ENCODE measurements at regions not wholly inside any gene's neighbourhood (a gene's known extent, or its start where the extent isn't known, plus 50 kb on each side); places are given as distances from the start of the nearest gene placed in this dataset.
A peak's percentile ranks its signal among the peaks of the same experiment; 100 is the strongest.

- ChIA-PET CTCF (interaction anchor here (0.9 to 1.0 kb wide), 2 partner anchors 60 to 428 kb away, joined by 3 read pairs; no protein-coding TSS in a partner anchor), POLR2A (no interaction called here)
- H3K27ac ChIP-seq (ENCODE audit: low read depth, low read length): no peak overlapping the region
- H3K27me3 ChIP-seq (ENCODE audit: control insufficient read depth, insufficient read depth, low read length): no peaks in the 10 kb centered on the region
- no peaks in the 10 kb centered on the region for H3K9me3 ChIP-seq (ENCODE audit: control insufficient read depth, insufficient read depth, low read length)
- no peak for TF ChIP-seq CTCF (IDR thresholded peaks at IDR 0.05; ENCODE audit: low read depth, low read length)
- DNase-seq (ENCODE audit: low read depth, low spot score): no peak
- H3K4me3 ChIP-seq (ENCODE audit: low read depth, low read length): no peak overlapping the region
Observed at GRCh38 chr2:223399357-223399957, 202.7 kb downstream of the SCG2 start.

- CTCF ChIA-PET: no interaction called here
- POLR2A ChIA-PET: no interaction called here
- Histone ChIP-seq H3K4me3 (ENCODE audit: low read depth, low read length) (no peak overlapping the region), H3K9me3 (ENCODE audit: control insufficient read depth, insufficient read depth, low read length) (no peaks in the 10 kb centered on the region), H3K27ac (ENCODE audit: low read depth, low read length) (no peak overlapping the region), H3K27me3 (ENCODE audit: control insufficient read depth, insufficient read depth, low read length) (no peaks in the 10 kb centered on the region)
- TF ChIP-seq CTCF (IDR thresholded peaks at IDR 0.05; ENCODE audit: low read depth, low read length): no peak
- no peak for DNase-seq (ENCODE audit: low read depth, low spot score)
Observed at GRCh38 chr2:223404616-223405015, 197.5 kb downstream of the SCG2 start.

GRCh38 chr2:223414646-223415045, 187.5 kb downstream of the SCG2 start:
- CTCF ChIA-PET: no interaction called here
- peak; percentile 7 for DNase-seq (ENCODE audit: low read depth, low spot score)
- no peak overlapping the region for H3K27ac ChIP-seq (ENCODE audit: low read depth, low read length)
- H3K27me3 ChIP-seq (ENCODE audit: control insufficient read depth, insufficient read depth, low read length): peaks cover 2% of the 10 kb centered on the region
- no peak for TF ChIP-seq CTCF (IDR thresholded peaks at IDR 0.05; ENCODE audit: low read depth, low read length)
- no peaks in the 10 kb centered on the region for H3K9me3 ChIP-seq (ENCODE audit: control insufficient read depth, insufficient read depth, low read length)
- H3K4me3 ChIP-seq (ENCODE audit: low read depth, low read length): no peak overlapping the region
- POLR2A ChIA-PET: no interaction called here

GRCh38 chr2:223415071-223415470, 187.1 kb downstream of the SCG2 start:
- ChIA-PET CTCF (interaction anchor here (1.8 kb wide), 1 partner anchor 443 kb away, joined by 4 read pairs; no protein-coding TSS in a partner anchor), POLR2A (no interaction called here)
- DNase-seq (ENCODE audit: low read depth, low spot score): no peak
- H3K27ac ChIP-seq (ENCODE audit: low read depth, low read length): no peak overlapping the region
- no peaks in the 10 kb centered on the region for H3K9me3 ChIP-seq (ENCODE audit: control insufficient read depth, insufficient read depth, low read length)
- TF ChIP-seq CTCF (IDR thresholded peaks at IDR 0.05; ENCODE audit: low read depth, low read length): no peak
- H3K27me3 ChIP-seq (ENCODE audit: control insufficient read depth, insufficient read depth, low read length): peaks cover 2% of the 10 kb centered on the region
- H3K4me3 ChIP-seq (ENCODE audit: low read depth, low read length): no peak overlapping the region

GRCh38 chr2:223416815-223417610, 185.1 kb downstream of the SCG2 start:
- no peak overlapping the region for H3K4me3 ChIP-seq (ENCODE audit: low read depth, low read length)
- no peaks in the 10 kb centered on the region for H3K27me3 ChIP-seq (ENCODE audit: control insufficient read depth, insufficient read depth, low read length)
- no peak overlapping the region for H3K27ac ChIP-seq (ENCODE audit: low read depth, low read length)
- CTCF ChIA-PET: interaction anchor here (0.6 to 1.8 kb wide), 2 partner anchors 445 to 1368 kb away, joined by 4 to 5 read pairs; no protein-coding TSS in a partner anchor
- no peak for DNase-seq (ENCODE audit: low read depth, low spot score)
- no peaks in the 10 kb centered on the region for H3K9me3 ChIP-seq (ENCODE audit: control insufficient read depth, insufficient read depth, low read length)
- TF ChIP-seq CTCF (IDR thresholded peaks at IDR 0.05; ENCODE audit: low read depth, low read length): no peak
- POLR2A ChIA-PET: interaction anchor here (0.7 kb wide), 1 partner anchor 446 kb away, joined by 5 read pairs; no protein-coding TSS in a partner anchor

Data from AG04450 (cell line).